ENCODE measurements at regions not wholly inside any gene's neighbourhood (a gene's known extent, or its start where the extent isn't known, plus 50 kb on each side); places are given as distances from the start of the nearest gene placed in this dataset.

DNA sequence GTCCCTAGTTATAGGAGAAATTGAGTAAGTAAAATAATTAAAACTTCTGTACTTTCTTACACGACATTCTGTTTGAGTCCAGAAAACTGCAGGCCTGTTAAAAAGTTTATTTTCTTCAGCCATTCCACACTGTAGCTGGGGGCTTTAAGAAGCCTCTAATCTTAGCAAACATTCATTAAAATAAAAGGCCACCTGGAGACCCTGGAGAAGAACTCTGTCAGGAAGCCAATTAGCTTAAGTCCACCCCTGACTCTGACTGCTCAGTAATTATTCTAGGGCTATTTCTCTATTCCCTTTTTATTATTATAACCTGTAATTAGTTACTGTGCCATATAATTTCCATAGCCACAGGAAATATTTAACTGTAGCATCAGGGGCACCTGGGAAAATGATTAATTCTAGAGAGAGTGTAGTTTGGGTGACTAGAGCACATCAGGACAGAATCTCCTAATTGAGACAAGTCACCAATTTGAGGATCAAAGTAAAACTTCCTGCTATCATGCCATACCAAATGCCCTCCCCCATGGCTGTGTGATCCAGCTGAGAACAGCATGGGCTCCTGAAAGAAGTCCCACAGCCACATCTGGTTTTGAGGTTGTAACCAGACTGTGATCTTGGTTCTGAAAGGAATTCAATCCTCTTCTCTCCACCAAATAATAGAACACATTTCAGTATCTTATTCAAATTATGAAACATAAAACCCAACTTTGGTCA is 1302.3 kb downstream of the XPNPEP1 start:
- Mint-ChIP-seq H3K4me3 (ENCODE audit: unreplicated experiment) (no peak overlapping the region), H3K27ac (ENCODE audit: unreplicated experiment) (no peak overlapping the region), H3K36me3 (ENCODE audit: insufficient read depth, unreplicated experiment) (no peaks in the 10 kb centered on the region), H3K4me1 (ENCODE audit: low read depth, unreplicated experiment) (no peaks in the 10 kb centered on the region), H3K9me3 (ENCODE audit: unreplicated experiment) (no peaks in the 10 kb centered on the region), H3K27me3 (ENCODE audit: insufficient read depth, unreplicated experiment) (no peaks in the 10 kb centered on the region)
- POLR2A ChIA-PET = no interaction called here
- H3K4me1 ChIP-seq = no peaks in the 10 kb centered on the region
- H3K4me3 ChIP-seq (ENCODE audit: low read depth, low read length) = no peak overlapping the region
- intact Hi-C loops (cut with micrococcal nuclease; ENCODE audit: unreplicated experiment) = no loop called here
- no peaks in the 10 kb centered on the region for H3K27me3 ChIP-seq (replicated peaks; ENCODE audit: control insufficient read depth, insufficient read depth, low read length)
- CTCF ChIA-PET = no interaction called here
- H3K9me3 ChIP-seq = no peaks in the 10 kb centered on the region
- no TSS peak for BruUV-seq (replicated peaks)
- TF ChIP-seq, protein P1, sequence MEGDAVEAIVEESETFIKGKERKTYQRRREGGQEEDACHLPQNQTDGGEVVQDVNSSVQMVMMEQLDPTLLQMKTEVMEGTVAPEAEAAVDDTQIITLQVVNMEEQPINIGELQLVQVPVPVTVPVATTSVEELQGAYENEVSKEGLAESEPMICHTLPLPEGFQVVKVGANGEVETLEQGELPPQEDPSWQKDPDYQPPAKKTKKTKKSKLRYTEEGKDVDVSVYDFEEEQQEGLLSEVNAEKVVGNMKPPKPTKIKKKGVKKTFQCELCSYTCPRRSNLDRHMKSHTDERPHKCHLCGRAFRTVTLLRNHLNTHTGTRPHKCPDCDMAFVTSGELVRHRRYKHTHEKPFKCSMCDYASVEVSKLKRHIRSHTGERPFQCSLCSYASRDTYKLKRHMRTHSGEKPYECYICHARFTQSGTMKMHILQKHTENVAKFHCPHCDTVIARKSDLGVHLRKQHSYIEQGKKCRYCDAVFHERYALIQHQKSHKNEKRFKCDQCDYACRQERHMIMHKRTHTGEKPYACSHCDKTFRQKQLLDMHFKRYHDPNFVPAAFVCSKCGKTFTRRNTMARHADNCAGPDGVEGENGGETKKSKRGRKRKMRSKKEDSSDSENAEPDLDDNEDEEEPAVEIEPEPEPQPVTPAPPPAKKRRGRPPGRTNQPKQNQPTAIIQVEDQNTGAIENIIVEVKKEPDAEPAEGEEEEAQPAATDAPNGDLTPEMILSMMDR (IDR thresholded peaks at IDR 0.05; ENCODE audit: insufficient read depth in 1 of 2, low read depth in 1 of 2, low read length in 1 of 2, severe bottlenecking in 1 of 2, unreplicated experiment in 1 of 2) = no peak
- no peak for DNase-seq
- no peaks in the 10 kb centered on the region for H3K36me3 ChIP-seq (ENCODE audit: control insufficient read depth, insufficient read depth, low read length)

DNA sequence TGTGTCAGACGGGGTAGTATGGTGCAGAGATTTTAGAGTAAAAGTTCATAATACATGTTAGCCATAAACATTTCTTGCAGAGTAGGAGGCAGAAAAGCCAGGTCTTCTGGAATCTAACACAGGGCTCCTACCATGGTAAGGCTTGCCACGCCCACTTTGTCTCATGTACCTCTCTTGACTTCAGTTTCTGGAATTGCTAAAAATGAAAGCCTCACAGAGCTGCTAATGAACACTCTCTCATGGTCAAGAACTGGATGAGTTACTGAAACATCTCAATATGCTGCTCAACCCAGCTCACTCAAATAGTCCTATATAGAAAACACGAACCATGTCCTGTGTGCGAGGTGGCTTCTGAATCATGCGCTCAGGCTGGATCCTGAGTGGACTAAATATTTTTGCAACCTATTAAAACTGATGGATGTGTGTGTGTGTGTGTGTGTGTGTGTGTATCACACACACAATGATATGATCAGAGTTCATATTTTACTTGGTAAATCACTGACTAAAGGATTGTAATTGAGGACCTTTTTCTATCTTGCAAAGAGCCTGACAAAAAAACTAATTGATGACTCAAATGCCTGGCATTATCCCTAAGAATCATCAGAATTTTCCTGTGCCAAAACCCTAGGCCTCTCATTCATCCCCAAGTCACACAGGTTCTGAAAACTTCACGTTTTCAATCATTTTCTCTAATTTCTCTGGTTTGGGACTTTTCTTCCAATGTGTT is 1306.6 kb downstream of the XPNPEP1 start:
- Mint-ChIP-seq H3K27me3 (ENCODE audit: insufficient read depth, unreplicated experiment) (no peaks in the 10 kb centered on the region), H3K9me3 (ENCODE audit: unreplicated experiment) (no peaks in the 10 kb centered on the region), H3K36me3 (ENCODE audit: insufficient read depth, unreplicated experiment) (no peaks in the 10 kb centered on the region), H3K4me3 (ENCODE audit: unreplicated experiment) (no peak overlapping the region), H3K4me1 (ENCODE audit: low read depth, unreplicated experiment) (no peaks in the 10 kb centered on the region), H3K27ac (ENCODE audit: unreplicated experiment) (no peak overlapping the region)
- BruUV-seq (replicated peaks) = no TSS peak
- no peak overlapping the region for H3K4me3 ChIP-seq (ENCODE audit: low read depth, low read length)
- DNase-seq = no peak
- TF ChIP-seq, protein P1 (IDR thresholded peaks at IDR 0.05; ENCODE audit: insufficient read depth in 1 of 2, low read depth in 1 of 2, low read length in 1 of 2, severe bottlenecking in 1 of 2, unreplicated experiment in 1 of 2) = no peak
- no peaks in the 10 kb centered on the region for H3K9me3 ChIP-seq
- H3K4me1 ChIP-seq = no peaks in the 10 kb centered on the region
- H3K36me3 ChIP-seq (ENCODE audit: control insufficient read depth, insufficient read depth, low read length) = no peaks in the 10 kb centered on the region
- ChIA-PET POLR2A (no interaction called here), CTCF (no interaction called here)
- intact Hi-C loops (cut with micrococcal nuclease; ENCODE audit: unreplicated experiment) = no loop called here
- H3K27me3 ChIP-seq (replicated peaks; ENCODE audit: control insufficient read depth, insufficient read depth, low read length) = no peaks in the 10 kb centered on the region

DNA sequence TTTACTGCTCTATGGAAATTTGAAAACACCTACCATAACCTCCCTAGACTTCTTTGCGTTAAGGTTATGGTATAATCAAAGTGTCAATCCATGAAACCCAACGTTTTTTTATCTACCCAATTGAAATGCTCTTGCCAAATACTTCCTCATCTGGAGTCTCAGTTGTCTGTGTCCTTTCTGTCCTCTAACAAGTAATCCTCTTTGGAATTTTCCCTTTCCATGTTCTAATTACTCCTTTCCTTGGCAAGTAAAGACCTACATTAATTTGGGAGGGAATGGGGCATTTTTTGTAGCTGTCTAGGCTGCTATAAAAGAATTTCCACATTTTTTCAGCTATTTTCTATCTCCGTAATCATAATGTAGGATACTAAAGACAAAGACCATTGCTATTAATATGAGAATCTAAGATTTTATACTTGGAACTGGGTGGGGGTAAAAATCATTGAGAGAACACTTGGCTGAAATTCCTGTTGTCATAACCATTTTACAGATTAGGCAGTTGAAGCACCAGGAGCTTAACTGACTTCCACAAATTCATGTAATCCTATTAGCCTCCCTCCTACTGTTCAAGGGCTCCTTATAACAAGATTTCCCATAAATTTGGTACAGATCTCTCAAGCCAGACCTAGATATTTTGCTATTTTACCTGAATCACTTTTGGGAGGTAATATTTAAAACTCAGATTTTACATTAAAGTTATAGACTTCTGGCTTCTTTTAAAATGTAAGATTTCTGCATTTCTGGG is 1307.6 kb downstream of the XPNPEP1 start:
- BruUV-seq (replicated peaks) = no TSS peak
- ChIA-PET CTCF (no interaction called here), POLR2A (no interaction called here)
- no peak overlapping the region for H3K27ac Mint-ChIP-seq (ENCODE audit: unreplicated experiment)
- no peaks in the 10 kb centered on the region for H3K36me3 Mint-ChIP-seq (ENCODE audit: insufficient read depth, unreplicated experiment)
- no peak for DNase-seq
- H3K27me3 Mint-ChIP-seq (ENCODE audit: insufficient read depth, unreplicated experiment) = no peaks in the 10 kb centered on the region
- intact Hi-C loops (cut with micrococcal nuclease; ENCODE audit: unreplicated experiment) = no loop called here
- no peaks in the 10 kb centered on the region for H3K9me3 ChIP-seq
- no peaks in the 10 kb centered on the region for H3K4me1 ChIP-seq
- H3K9me3 Mint-ChIP-seq (ENCODE audit: unreplicated experiment) = no peaks in the 10 kb centered on the region
- no peaks in the 10 kb centered on the region for H3K27me3 ChIP-seq (replicated peaks; ENCODE audit: control insufficient read depth, insufficient read depth, low read length)
- TF ChIP-seq, protein P1 (IDR thresholded peaks at IDR 0.05; ENCODE audit: insufficient read depth in 1 of 2, low read depth in 1 of 2, low read length in 1 of 2, severe bottlenecking in 1 of 2, unreplicated experiment in 1 of 2) = no peak
- no peaks in the 10 kb centered on the region for H3K4me1 Mint-ChIP-seq (ENCODE audit: low read depth, unreplicated experiment)
- no peak overlapping the region for H3K4me3 ChIP-seq (ENCODE audit: low read depth, low read length)
- no peaks in the 10 kb centered on the region for H3K36me3 ChIP-seq (ENCODE audit: control insufficient read depth, insufficient read depth, low read length)
- H3K4me3 Mint-ChIP-seq (ENCODE audit: unreplicated experiment) = no peak overlapping the region
